HEK293T (cell line): ENCODE measurements at regions not wholly inside any gene's neighbourhood (a gene's known extent, or its start where the extent isn't known, plus 50 kb on each side); places are given as distances from the start of the nearest gene placed in this dataset.

Experiments used
- BHLHE40 ChIP-seq: fragments of 450-650 bp; IDR thresholded peaks from 2 replicates; pipeline ENCODE4 v1.6.1; 2016; ENCODE audit warnings: mild to moderate bottlenecking, moderate library complexity, borderline replicate concordance
- CTBP1 ChIP-seq: fragments of 450-650 bp; IDR thresholded peaks from 2 replicates; pipeline ENCODE4 v1.6.1; 2016; ENCODE audit warnings: borderline replicate concordance
- TARDBP ChIP-seq: fragments of 450-650 bp; IDR thresholded peaks from 2 replicates; pipeline ENCODE4 v1.6.1; 2016

DNA sequence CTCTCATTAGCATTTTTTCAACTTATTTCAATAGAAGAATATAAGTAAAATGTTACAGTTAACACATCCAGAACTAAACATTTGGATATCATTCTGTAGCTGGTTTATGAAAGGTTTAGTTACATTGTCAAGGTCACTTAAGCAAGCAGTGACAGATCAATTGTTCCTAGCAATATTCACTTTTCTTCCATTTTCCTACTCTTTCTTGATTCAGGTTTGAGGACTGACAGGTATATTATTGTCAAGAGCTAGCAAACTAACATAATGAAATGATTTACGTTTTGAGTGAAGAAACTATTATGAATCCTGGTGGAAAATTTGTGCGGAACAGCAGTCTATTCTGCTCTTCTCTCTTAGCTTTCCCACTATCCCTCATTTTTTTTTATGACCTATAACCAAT is 220.4 kb upstream of the ADGRL4 start:
- TF ChIP-seq CTBP1 (no peak), TARDBP (no peak), BHLHE40 (no peak)
